ENCODE measurements at regions not wholly inside any gene's neighbourhood (a gene's known extent, or its start where the extent isn't known, plus 50 kb on each side); places are given as distances from the start of the nearest gene placed in this dataset.

DNA sequence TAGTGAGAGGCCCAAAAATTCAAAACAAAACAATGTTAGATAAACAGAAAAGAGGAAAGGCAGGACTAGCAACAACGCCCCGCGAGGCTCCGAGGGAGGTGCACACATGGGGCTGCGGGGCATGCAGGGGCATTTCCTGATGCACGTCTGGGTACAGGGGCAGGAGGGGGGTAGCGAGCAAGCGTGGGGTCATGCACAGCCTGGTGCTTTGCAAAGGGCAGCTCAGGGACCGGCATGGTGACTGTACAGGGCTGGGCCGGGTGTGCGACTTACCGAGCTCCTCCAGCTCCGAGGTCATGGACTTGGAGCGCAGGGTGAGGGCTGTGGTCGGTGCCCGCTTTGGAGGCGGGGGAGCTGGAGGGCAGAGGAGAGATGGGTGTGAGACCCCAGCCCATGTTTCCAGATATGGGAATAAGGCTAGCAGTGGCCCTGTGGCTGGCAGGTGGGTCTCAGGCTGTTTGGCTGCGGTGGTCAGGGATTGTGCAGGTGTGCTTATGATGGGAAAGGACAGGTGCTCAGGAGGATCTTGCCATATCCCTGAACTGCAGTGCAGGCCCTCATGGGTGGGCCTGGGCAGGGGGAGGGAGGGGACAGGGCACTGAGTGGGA is 103.7 kb downstream of the CTTN start:
- DNase-seq: no peak

DNA sequence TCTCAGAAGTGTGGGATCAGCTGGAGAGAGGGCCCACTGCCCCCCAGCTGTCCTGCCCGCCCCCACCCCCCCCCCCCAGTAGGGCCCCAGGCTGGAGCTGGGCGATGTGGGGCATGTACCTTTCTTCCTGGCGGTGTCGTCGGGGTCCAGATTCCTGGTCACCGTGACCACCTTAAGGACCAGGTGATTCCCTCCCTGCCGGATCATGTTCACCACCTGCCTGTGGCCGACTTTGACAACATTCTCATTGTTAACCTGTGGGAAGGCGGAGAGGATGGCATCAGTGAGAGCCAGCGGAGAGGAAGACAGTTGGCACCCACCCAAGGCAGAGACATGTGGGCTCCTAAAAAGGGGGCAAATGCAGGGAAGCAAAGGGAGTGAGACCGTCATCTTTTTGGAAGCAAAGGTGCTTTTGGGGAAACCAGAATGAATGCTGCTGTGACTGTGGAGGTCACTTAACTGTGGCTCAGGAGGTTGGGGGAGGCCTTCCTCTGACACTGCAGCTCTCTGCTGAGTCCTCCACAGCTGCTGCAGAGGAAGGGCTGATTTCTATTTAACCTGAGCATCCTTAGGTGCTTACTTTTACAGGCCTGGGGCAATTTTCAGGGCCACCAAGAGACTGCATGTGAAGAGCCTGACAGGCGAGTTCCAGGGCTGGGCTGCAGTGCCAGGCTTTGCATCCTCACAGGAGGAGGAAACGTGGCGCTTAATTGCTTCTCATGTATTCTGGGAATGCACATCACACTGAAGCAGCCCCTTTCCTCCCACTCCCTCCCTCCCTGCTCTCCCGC is 104.5 kb downstream of the CTTN start:
- DNase-seq: peak; percentile 79

DNA sequence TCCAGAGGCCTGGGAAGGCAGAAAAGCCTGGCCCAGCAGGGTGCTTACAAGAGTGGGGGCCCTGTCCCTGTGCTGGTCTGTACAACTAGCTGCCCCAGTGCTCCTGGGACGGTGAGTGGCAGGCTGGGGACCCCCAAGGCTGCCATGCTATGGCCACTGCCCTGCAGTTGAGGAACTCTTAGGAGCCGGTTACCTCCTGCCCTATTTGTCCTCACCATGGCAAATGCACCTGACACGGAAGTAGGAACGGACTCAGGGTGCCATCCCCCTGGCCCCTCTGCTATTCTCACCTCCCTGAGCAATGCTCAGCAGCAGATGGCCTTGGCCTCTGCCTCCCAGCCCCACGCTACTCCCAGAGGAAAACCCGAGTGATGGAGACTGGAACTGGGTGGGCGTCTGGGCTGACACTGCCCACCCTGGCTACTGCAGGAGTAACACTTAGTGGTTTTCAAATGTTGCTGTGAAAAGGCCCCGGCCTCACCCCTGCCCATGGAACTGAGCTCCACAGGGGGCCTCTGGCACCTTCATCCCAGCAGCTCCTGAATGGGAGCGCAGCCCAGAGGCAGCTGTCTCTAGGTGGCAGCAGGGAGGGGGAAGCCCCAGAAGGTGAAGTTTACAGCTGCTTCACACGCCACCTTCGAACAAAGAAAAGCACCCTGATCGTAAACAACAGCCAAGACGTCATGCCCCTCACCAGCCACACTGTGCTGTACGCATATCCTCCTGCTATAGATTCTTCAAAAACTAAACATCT is 105.3 kb downstream of the CTTN start:
- peak; percentile 89 for DNase-seq

DNA sequence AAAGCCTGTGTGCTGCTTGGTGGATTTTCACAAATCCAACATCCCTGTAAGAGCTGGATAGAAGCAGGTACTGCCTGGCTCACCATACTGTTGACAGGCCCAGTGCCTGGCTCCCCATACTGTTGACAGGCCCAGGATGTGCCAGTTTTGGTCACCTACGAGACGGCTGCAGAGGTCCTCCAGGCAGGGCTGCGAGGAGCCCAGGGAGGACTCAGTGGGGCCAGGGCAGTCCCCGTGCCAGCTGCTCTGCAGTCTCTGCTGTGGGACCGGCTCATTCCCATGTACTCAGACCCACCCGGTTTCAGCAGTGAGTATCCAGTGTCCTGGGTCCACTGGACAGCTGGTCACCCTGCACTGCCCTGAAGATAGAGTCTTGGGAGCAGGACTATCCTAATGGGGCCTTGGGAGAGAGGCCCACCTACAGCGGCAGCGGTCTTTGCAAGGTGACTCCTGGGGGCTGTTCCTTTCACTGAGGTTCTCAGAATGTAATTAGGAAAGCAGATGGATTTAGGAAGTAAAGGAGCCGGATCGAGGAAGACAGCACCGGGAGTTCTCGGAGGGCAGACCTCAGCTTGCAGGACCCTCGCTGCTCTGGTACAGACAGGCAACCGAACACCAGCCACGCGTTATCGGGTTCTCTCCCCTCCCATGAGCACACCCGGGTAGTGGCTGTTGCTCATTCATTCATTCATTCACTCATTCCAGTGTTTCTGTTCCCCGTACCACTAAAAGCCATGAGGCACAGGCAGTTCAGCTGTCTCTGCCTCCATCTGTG is 106.1 kb downstream of the CTTN start:
- no peak for DNase-seq

DNA sequence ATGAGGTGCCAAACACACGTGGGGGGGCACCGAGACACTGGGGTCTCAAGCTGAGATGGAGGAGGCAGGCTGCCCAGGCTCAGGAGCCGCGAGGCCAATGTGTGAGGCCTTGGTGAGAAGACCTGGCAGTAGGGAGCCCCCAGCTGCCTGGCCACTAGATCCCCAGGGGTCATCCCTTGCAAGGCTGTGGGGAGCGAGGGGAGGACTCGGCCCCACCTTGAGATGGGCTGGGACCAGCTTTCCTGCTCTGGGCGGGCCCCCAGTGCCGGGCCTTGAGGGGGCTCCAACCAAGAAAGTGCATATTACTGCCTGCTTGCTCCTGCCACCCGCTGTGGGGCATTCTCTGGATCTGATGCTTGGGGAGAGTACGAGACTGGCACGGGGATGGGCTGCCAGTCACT is 107.0 kb downstream of the CTTN start:
- no peak for DNase-seq

DNA sequence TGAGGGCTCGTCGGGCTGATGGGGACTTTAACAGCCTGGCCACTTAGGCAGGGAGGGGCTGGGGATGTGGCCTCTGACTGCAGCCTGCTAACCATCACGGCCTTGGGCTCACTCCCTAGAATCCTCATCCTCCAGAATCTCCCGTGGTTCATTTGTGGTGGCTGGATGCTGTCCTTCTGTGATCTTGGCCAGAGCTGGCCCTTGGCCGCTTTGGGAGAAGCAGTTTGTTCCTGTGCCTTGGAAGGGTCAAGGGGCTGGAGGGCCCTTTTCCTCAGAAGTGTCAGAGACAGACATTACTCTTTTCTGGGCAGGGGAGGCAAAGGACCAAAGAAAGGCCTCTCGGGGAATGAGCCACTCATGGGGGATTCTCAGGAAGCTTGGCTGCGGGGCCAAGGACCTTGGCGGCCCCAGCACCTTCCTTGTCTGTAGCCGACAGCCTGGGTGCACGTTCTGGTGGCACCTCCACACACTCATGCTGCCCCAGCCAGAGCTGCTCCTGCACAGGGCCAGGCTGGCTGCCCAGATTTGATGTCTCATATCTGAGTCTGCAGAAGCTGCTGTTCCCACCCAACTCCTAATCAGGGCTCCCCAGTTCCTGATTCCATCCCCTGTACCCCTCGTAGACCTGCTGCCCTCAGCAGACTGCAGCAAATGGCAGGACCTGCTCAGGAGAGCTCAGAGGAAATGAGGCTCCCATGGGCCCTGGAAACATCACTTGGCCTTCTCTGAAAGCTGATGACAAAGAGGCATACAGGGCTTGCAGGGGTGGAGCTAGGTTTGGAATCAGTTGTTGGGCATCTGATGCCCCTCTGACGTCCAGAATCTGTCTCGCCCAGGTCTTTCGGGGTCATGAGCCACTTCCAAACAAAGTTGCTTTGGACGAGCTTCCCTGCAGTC is 107.7 kb downstream of the CTTN start:
- no peak for DNase-seq

DNA sequence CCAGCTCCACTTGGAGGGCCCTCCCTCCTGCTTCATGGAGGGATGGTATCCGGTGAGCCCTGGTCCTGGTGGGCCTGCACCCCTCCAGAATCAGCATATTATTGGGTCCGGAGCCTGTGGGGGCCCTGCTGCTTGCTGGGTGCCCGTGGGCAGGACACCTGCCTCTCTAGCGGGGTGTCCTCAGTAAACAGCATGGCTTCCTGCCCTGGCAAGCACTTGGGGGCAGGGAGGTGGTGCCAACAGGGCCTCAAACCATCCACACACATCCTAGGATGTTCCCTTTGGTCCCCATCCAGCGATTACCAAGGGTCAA is 108.3 kb downstream of the CTTN start:
- no peak for DNase-seq

DNA sequence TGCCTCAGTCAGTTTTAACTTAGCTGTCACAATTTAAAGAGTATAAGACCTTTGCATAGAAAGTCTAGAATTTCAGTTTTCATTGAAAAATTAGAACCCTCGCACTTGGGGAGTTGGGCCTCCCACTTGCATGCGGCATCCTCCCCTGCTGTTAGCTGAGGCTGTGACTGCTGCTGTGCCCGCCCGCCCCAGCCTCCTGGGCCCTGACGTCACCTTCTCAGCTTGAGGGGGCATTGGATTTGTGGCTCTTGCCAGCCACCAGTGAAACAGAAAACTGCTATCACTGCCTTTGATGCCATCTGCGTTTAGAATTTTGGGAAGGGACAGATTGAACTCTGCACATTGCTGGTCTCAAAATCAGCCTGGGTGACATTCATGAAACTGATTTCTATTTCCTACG is 108.7 kb downstream of the CTTN start:
- DNase-seq: no peak

DNA sequence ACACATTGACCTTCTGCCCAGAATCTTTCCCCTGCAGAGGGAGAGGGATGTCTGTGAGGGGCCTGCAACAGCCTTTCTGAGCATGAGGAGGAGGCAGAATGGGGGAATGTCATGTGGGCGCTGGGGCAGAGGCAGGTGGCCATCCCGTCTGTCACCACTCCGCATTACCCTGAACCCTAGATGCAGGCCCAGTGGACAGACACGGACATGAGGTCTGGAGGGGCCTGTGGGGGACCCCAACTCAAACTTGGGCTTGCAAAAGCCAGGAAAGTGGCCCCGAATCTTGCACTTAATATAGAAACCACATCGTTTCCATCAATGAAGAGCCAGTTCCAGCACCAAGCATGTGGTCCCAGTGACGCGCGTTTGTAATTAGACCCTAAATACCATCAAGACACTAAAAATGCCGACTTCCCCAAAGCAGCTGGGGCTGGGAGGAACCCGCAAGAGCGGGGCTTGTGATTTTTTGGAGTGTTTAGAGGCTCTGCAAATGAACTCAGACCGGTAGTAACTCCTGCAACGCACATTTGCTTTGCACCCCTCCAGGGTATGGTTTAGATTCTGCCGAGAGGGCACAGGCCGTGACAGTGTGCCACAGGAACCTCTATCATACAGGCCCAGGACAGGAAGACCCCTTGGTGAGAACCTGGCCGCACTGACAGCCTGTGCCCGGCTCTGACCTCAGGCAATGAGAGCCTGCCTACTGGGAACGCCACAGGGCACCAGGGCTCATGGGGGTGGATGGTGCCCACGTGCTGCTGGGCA is 109.3 kb downstream of the CTTN start:
- no peak for DNase-seq

DNA sequence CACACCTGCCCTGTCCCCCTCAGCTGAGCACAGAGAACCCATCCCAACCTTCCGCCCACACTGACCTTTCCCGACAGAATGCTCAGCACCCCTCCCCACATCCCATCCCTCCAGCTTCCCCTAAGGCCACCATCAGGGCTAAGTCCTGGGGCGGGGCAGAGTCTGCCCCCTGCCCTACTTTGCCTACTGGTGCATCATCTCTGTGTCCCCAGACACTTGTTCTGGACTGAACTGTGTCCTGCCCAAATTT is 109.8 kb downstream of the CTTN start:
- DNase-seq: no peak

DNA sequence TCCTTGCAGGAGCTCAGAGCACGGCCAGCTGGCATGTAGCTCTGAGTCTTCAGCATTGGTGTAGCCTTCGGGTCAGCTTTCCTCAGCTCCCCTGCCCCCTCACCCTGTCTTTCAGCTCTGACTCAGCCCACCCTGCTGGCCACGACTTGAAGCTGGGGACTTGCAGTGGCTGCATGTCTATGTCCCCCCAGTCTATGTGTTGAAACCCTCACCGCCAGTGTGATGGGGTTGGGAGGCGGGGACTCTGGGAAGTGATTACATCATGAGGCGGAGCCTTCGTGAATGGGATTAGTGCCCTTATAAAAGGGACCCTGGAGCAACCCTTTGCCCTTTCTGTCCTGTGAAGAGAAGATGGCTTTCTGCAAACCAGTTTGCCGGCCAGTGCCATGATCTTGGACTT is 111.1 kb downstream of the CTTN start:
- no peak for DNase-seq

DNA sequence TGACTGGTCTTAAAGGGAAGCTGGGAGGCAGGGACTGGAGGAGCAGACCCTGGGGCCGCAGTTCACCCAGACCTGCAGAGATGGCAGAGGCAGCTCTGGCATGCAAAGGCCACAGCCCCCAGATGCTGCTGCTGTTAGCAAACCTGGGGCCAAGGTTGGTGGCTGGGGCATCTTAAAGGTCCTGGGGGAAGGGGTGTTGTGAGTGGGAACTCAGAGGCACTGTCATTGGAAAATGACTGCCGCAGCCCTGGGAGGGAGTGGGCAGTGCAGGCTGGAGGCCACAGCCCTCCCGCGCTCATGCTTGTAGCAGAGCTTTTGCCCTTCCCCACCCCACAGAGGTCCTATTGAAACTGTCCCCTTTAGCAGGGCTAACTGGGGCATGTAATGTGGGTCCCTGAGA is 111.8 kb downstream of the CTTN start:
- no peak for DNase-seq

DNA sequence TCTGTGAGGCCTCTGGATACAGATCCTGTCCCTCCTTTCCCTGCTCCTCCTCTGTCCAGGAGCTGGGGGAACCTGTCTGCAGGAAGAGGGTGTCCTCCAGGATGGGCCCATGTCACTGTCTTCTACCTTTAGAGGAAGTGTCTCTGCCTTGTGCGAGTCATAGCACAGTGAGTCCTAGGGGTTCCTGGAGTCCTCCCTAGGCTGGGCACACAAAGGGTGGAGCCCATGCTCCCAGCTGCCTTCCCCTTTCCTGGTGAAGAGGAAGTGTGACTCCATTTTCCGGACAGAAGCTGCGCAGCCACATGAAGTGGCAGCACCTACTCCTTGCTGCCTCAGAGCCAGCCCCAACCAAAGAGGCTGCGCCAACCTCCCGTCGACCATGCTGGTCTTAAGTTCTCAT is 112.2 kb downstream of the CTTN start:
- DNase-seq: no peak

DNA sequence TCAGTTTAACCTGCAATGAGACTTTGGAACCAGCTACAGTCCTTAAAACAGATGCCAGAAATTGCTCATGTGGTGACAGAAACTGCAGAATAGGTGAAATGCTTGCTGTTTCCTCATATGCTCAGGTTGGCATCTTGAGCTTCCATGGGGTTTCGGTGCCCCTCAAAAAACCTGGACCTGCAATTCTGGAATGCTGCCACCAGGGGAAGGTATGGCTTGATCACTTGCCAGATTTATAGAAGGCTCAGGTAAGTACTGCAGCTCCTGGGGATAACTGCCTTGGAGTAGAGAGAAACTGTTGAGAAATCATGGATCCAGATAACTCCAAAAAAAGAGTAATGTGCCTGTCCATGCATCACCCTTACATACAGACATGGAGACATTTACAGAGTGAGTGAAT is 113.0 kb downstream of the CTTN start:
- no peak for DNase-seq

DNA sequence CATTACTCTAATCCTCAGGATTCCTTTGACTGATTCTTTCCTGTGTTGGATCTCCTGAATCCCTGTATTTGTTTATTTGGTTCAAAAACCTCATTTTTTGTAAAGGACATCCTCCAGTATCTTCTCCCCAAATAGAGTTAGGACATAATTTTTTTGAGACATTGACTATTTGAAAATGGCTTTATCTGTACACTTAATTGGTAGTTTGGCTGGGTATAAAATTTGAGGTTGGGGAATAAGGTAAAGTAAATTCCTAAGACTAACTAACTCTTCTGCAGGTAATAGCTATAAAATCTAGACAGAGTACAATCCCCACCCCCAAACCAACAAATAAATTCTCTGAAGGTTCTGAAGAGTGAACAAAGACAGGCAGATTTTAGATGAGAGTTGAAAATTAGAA is 114.4 kb downstream of the CTTN start:
- DNase-seq: no peak

DNA sequence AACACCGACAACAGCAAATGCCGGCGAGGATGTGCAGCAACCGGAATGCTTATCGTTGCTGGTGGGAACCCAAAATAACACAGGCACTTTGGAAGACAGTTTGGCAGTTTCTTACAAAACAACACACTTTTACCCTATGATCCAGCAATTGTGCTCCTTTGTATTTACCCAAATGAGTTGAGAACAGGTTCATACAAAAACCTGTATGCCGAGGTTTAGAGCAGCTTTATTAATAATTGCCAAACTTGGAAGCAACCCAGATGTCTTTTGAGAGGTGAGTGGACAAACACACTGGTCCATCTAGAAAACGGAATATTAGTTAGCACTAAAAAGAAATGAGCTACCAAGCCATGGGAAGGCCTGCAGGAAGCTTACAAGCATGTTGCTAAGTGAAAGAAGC is 118.9 kb downstream of the CTTN start:
- DNase-seq: no peak

DNA sequence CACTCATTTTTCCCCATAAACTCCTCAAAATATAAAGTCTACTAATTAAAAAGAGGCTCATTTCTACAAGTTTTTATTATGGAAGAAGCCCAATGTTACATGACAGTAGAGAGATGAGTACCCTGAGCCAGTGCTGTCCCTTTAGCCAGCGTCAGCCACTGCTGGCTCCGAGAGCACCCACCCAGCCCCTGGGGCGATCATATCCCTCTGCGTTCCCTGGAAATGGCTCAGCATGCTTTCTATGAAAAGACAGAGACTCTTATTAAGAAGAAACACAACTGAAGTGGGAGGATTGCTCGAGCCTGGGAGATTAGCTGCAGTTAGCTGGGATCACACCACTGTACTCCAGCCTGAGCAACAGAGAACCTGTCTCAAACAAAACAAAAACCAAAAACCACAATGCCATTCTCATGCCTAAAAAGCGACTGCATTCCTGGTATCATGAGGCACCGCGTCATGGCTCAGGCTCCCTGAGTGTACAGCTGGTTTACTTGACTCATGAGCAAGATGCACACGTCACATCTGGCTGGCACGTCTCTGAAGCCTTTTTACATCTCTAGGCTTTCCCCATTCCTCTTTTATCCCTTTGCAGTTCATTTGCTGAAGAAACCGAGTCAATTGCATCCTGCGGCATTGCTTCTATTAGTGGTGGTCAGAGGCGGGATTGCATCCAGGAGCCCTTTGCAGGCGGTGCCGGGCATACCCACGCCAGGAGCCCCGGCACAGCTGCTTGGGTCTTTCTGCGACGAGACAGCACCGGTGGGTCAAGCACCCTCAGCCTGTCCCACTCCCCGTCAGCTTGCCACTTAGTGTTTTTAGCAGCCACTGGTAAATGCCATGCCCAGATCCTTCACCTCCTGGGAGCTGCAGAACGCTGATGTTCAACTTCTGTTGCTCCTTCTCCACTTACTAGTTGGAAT is 119.9 kb downstream of the CTTN start:
- no peak for DNase-seq

DNA sequence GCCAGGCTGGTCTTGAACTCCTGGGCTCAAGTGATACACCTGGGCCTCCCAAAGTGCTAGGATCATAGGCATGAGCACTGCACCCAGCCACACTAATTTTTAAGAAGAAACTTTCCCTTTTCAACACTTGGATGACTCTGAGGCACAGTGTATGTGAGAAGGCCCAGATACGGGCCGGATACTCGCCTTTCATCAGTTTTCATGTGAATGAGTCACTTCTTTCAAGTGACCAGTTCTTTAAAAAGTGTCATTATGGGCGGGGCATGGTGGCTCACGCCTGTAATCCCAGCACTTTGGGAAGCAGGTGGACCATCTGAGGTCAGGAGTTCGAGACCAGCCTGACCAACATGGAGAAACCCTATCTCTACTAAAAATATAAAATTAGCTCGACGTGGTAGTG is 120.8 kb downstream of the CTTN start:
- DNase-seq: no peak

DNA sequence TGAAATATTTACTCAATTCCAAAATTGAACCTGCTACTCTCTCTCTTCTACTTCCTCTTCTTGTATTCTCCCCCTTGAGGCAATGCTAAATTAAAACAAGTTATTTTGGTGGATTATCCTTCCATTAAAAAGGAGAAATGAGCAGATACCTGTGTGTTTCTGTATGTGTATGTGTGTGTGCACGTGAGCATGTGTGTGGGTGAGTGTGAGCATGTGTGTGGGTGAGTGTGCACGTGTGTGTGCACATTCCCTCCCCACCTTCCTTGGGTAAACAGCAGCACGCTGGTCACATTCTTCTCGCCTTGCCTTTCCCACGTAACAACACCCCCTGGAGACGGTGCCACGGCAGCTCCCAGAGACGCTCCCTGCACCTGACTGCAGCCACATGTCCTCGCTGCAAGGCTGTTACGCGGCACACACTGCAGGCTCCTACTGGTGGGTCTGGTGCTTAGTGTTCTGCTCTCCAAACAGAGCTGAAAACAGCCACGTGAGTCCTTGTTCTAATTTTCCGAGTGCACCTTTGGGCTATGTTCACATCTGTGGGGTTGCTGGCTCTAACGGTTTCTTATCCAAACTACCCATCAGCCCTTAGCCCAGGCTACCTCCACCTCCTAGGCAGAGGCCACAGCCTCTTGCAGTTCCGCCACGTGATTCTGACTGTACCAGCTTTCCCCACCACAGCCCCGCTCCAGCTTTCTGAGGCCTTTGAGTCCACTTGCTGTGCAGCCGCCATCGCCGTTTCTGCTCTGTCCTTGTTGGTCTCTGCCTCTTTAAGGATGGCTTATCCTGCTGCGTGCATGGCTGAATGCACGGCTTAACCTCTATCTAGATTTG is 123.4 kb downstream of the CTTN start:
- DNase-seq: no peak

DNA sequence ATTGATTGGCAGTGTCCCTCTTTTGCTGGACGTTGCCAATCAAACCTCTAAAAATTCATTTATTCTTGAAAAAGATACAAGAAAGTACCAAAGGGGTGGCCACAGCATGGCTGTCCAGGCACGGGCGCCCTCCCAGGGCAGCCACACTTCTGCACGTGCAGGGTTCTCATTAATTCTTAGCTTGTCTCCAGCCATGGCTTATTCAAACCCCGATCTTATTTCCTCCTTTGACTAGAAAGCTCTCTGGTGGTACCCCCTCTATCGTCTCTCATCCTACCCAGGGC is 123.9 kb downstream of the CTTN start:
- no peak for DNase-seq

Measured in NCI-H1092 treated with DMSO at 0.1 percent for 48 hours (cell line).